ENCODE measurements at regions not wholly inside any gene's neighbourhood (a gene's known extent, or its start where the extent isn't known, plus 50 kb on each side); places are given as distances from the start of the nearest gene placed in this dataset.

DNA sequence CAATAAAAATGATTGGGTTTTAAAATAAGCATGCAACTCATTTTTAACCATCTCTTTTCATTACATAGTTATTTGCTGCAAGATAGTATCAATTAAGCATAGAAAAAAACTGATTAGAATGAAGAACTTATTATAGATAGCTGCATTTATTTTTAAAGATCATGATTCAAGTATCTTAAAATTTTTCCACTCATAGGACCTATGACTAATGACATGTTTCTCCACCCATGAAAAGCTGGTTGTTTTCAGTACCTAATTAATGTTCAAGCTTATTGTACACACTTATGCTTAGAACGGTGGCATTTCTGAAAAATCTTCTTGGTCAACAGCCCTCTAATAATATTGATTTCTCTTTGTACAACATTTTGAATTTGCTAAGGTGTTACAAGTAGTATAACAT is 193.5 kb upstream of the PITX2 start:
- Histone ChIP-seq H3K4me1 (no peaks in the 10 kb centered on the region), H3K27me3 (no peaks in the 10 kb centered on the region), H3K4me3 (no peak overlapping the region), H3K36me3 (replicated peaks in 1 of 2; ENCODE audit: insufficient read depth in 1 of 2, low read depth in 2 of 2) (no peaks in the 10 kb centered on the region), H3K9me3 (no peaks in the 10 kb centered on the region), H3K27ac (no peak overlapping the region)
- WGBS, 2 donors, result 9 to 15% methylated on average over 1 of the region's 1 CpG
- ATAC-seq, result no peak
- intact Hi-C loops (cut with DNase I), result no loop called here
- TF ChIP-seq POLR2A (IDR thresholded peaks at IDR 0.05), result no peak
- TF ChIP-seq, protein P1, sequence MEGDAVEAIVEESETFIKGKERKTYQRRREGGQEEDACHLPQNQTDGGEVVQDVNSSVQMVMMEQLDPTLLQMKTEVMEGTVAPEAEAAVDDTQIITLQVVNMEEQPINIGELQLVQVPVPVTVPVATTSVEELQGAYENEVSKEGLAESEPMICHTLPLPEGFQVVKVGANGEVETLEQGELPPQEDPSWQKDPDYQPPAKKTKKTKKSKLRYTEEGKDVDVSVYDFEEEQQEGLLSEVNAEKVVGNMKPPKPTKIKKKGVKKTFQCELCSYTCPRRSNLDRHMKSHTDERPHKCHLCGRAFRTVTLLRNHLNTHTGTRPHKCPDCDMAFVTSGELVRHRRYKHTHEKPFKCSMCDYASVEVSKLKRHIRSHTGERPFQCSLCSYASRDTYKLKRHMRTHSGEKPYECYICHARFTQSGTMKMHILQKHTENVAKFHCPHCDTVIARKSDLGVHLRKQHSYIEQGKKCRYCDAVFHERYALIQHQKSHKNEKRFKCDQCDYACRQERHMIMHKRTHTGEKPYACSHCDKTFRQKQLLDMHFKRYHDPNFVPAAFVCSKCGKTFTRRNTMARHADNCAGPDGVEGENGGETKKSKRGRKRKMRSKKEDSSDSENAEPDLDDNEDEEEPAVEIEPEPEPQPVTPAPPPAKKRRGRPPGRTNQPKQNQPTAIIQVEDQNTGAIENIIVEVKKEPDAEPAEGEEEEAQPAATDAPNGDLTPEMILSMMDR (IDR thresholded peaks at IDR 0.05), result no peak
- no peak for DNase-seq

DNA sequence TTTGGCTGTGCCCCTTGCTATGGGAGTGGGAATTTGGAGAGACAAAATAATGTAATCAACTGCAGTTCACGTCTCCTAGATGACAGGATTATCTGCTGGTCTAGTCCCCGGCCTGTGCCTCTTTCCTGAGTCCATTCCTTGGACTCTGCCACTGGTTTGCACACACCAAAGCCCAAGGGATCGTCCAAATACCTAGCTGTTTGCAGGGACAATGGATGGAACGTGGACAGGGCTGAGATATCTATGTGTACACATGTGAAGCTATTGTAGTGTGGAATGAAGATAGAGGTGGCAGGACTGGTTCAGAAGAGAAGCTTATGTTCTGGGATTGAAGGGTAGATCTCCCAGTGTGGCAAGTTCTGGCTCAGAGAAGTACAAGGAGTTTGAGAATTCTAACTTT is 198.3 kb upstream of the PITX2 start:
- H3K27ac ChIP-seq, result no peak overlapping the region
- no peak for DNase-seq
- TF ChIP-seq, protein P1 (IDR thresholded peaks at IDR 0.05), result no peak
- no peak for TF ChIP-seq POLR2A (IDR thresholded peaks at IDR 0.05)
- H3K9me3 ChIP-seq, result no peaks in the 10 kb centered on the region
- ATAC-seq, result no peak
- H3K27me3 ChIP-seq, result no peaks in the 10 kb centered on the region
- H3K4me3 ChIP-seq, result no peak overlapping the region
- no peaks in the 10 kb centered on the region for H3K4me1 ChIP-seq
- 52 to 62% methylated on average over 4 of the region's 4 CpGs for WGBS, 2 donors
- intact Hi-C loops (cut with DNase I), result no loop called here
- no peaks in the 10 kb centered on the region for H3K36me3 ChIP-seq (replicated peaks in 1 of 2; ENCODE audit: insufficient read depth in 1 of 2, low read depth in 2 of 2)

DNA sequence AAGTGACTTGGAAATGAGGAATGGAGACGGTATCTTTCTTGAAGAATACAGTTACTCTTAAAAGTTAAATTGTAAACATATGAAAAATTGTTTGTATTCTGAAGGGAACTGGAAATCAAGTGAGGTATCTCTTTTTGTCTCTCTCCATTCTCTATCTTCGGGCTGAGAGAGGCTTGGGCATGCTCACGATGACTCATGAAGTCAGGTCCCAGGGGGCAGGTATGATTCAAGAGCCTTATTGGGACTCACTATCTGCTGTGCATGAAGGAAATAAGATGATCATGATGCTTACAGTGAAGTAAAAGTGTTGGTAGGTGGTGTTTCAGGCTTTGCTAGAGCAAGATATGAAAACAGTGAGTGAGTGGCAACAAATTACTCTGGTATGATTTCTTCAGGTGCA is 200.4 kb upstream of the PITX2 start:
- no peak for ATAC-seq
- TF ChIP-seq, protein P1 (IDR thresholded peaks at IDR 0.05), result no peak
- TF ChIP-seq POLR2A (IDR thresholded peaks at IDR 0.05), result no peak
- 68 to 81% methylated on average over 3 of the region's 3 CpGs for WGBS, 2 donors
- H3K36me3 ChIP-seq (replicated peaks in 1 of 2; ENCODE audit: insufficient read depth in 1 of 2, low read depth in 2 of 2), result no peaks in the 10 kb centered on the region
- no peaks in the 10 kb centered on the region for H3K9me3 ChIP-seq
- H3K4me3 ChIP-seq, result no peak overlapping the region
- H3K27ac ChIP-seq, result no peak overlapping the region
- no peaks in the 10 kb centered on the region for H3K4me1 ChIP-seq
- intact Hi-C loops (cut with DNase I), result no loop called here
- H3K27me3 ChIP-seq, result no peaks in the 10 kb centered on the region
- no peak for DNase-seq

DNA sequence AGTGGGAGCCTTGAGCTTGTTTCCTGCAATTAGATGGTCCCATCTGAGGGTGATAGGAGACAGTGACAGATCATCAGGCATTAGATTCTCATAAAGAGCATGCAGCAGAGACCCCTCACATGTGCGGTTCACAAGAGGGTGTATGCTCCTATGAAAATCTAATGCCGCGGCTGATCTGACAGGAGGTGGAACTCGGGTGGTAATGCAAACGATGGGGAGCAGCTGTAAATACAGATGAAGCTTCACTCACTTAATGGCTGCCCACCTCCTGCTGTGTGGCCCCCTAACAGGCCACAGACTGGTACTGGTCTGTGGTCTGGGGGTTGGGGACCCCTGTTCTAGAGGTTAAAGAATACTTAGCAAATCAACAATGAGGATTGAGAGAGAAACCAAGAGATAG is 201.5 kb upstream of the PITX2 start:
- WGBS, 2 donors, result 74 to 85% methylated on average over 5 of the region's 5 CpGs
- ATAC-seq (no peak), DNase-seq (no peak)
- no peaks in the 10 kb centered on the region for H3K4me1 ChIP-seq
- H3K9me3 ChIP-seq, result no peaks in the 10 kb centered on the region
- TF ChIP-seq, protein P1 (IDR thresholded peaks at IDR 0.05), result no peak
- TF ChIP-seq POLR2A (IDR thresholded peaks at IDR 0.05), result no peak
- H3K4me3 ChIP-seq, result no peak overlapping the region
- H3K36me3 ChIP-seq (replicated peaks in 1 of 2; ENCODE audit: insufficient read depth in 1 of 2, low read depth in 2 of 2), result no peaks in the 10 kb centered on the region
- no peaks in the 10 kb centered on the region for H3K27me3 ChIP-seq
- H3K27ac ChIP-seq, result no peak overlapping the region
- intact Hi-C loops (cut with DNase I), result no loop called here

DNA sequence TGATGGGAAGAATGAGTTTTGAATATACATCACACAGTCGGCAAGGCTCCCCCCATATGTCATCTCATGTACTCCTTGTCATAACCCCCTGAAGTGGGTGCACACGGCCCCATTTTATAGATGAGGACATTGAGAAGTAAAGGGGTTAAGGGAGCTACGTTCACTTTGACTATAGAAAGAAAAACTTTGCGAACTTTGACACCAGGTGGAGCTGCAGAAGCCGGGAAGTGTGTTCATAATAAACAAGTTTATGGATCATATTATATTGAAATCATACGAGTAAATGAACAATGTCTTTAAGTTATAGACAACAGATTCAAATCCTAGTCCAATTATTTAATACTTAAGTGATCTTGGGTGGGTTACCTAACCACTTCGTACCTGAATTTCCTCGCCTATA is 203.8 kb upstream of the PITX2 start:
- H3K27me3 ChIP-seq, result no peaks in the 10 kb centered on the region
- ATAC-seq, result no peak
- no peak overlapping the region for H3K27ac ChIP-seq
- intact Hi-C loops (cut with DNase I), result no loop called here
- TF ChIP-seq POLR2A (IDR thresholded peaks at IDR 0.05), result no peak
- TF ChIP-seq, protein P1 (IDR thresholded peaks at IDR 0.05), result no peak
- H3K9me3 ChIP-seq, result no peaks in the 10 kb centered on the region
- no peak for DNase-seq
- no peaks in the 10 kb centered on the region for H3K36me3 ChIP-seq (replicated peaks in 1 of 2; ENCODE audit: insufficient read depth in 1 of 2, low read depth in 2 of 2)
- no peaks in the 10 kb centered on the region for H3K4me1 ChIP-seq
- no peak overlapping the region for H3K4me3 ChIP-seq
- 52 to 68% methylated on average over 8 of the region's 8 CpGs for WGBS, 2 donors
